ENCODE measurements at regions not wholly inside any gene's neighbourhood (a gene's known extent, or its start where the extent isn't known, plus 50 kb on each side); places are given as distances from the start of the nearest gene placed in this dataset.

DNA sequence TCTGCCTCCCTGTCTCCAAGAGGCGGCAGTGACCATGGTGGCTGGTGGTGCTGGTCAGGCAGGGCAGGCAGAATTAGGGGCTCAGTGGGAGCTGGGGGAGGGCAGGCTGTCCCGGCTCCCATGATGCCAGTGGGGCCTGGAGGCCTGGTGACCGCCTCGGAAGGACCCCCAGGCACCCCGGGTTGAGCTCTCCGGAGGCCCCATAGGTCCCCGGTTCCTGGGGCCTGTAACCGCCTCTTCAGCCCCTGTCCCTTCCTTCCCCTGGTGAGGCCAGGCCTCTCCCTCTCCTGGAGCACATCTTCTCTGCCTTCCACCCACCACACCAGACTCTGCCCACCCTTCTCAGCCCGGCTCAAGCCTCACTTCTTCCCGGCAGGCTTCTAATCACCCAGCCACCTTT lies 117.7 kb upstream of the GSC start:
- intact Hi-C loops (cut with DNase I, micrococcal nuclease): no loop called here
- no peaks in the 10 kb centered on the region for H3K36me3 ChIP-seq (ENCODE audit: insufficient read depth, low read length)
- ChIA-PET POLR2A (no interaction called here), CTCF (no interaction called here)
- H3K4me3 ChIP-seq (ENCODE audit: low read length): no peak overlapping the region
- no peaks in the 10 kb centered on the region for H3K9me3 Mint-ChIP-seq
- no peaks in the 10 kb centered on the region for H3K4me1 ChIP-seq (ENCODE audit: insufficient read depth, low read length)
- H3K27ac Mint-ChIP-seq: no peak overlapping the region
- peaks cover 14% of the 10 kb centered on the region for H3K27me3 Mint-ChIP-seq
- ATAC-seq (ENCODE audit: poor library complexity) (no peak), DNase-seq (no peak)
- H3K27ac ChIP-seq (ENCODE audit: low read depth in 1 of 2, low read length in 2 of 2): no peak overlapping the region
- H3K36me3 Mint-ChIP-seq (ENCODE audit: low read depth): no peaks in the 10 kb centered on the region
- H3K27me3 ChIP-seq (ENCODE audit: control insufficient read depth in 1 of 2, insufficient read depth in 2 of 2, low read length in 2 of 2): peaks cover 0 to 4% of the 10 kb centered on the region in 2 experiments
- TF ChIP-seq, protein P1, sequence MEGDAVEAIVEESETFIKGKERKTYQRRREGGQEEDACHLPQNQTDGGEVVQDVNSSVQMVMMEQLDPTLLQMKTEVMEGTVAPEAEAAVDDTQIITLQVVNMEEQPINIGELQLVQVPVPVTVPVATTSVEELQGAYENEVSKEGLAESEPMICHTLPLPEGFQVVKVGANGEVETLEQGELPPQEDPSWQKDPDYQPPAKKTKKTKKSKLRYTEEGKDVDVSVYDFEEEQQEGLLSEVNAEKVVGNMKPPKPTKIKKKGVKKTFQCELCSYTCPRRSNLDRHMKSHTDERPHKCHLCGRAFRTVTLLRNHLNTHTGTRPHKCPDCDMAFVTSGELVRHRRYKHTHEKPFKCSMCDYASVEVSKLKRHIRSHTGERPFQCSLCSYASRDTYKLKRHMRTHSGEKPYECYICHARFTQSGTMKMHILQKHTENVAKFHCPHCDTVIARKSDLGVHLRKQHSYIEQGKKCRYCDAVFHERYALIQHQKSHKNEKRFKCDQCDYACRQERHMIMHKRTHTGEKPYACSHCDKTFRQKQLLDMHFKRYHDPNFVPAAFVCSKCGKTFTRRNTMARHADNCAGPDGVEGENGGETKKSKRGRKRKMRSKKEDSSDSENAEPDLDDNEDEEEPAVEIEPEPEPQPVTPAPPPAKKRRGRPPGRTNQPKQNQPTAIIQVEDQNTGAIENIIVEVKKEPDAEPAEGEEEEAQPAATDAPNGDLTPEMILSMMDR (IDR thresholded peaks at IDR 0.05): no peak
- peaks cover 0 to 22% of the 10 kb centered on the region in 2 experiments for H3K9me3 ChIP-seq (ENCODE audit: control insufficient read depth in 1 of 2, insufficient read depth in 1 of 2, low read length in 2 of 2)
- H3K4me1 Mint-ChIP-seq (ENCODE audit: low read depth): no peaks in the 10 kb centered on the region
- no peak overlapping the region for H3K4me3 Mint-ChIP-seq

DNA sequence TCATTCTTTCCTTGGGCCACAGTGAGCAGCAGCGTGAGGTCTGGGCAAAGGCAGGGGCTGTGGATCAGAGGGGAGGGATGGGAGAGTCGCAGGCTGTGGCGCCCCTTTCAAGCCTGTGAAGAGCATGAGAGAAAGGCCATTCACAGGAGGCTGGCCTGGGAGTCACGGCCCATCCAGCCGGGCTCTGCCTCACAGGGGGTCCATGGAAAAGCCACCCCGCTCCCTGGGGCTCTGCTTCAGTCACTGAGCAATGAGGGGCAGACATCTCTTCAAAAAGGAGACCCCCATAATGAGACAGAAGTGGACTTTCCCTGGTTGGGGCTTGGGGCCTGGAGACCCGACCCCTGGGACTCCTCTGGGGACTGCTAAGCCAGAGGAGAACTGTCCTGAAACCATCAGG lies 117.0 kb upstream of the GSC start:
- no peak for ATAC-seq (ENCODE audit: poor library complexity)
- peaks cover 0 to 24% of the 10 kb centered on the region in 2 experiments for H3K9me3 ChIP-seq (ENCODE audit: control insufficient read depth in 1 of 2, insufficient read depth in 1 of 2, low read length in 2 of 2)
- H3K27me3 ChIP-seq (ENCODE audit: control insufficient read depth in 1 of 2, insufficient read depth in 2 of 2, low read length in 2 of 2): peaks cover 0 to 4% of the 10 kb centered on the region in 2 experiments
- ChIA-PET CTCF (no interaction called here), POLR2A (no interaction called here)
- Mint-ChIP-seq H3K36me3 (ENCODE audit: low read depth) (no peaks in the 10 kb centered on the region), H3K27me3 (peaks cover 14% of the 10 kb centered on the region), H3K9me3 (no peaks in the 10 kb centered on the region), H3K27ac (no peak overlapping the region), H3K4me1 (ENCODE audit: low read depth) (no peaks in the 10 kb centered on the region), H3K4me3 (no peak overlapping the region)
- H3K27ac ChIP-seq (ENCODE audit: low read depth in 1 of 2, low read length in 2 of 2): no peak overlapping the region
- no peaks in the 10 kb centered on the region for H3K4me1 ChIP-seq (ENCODE audit: insufficient read depth, low read length)
- no peak for DNase-seq
- TF ChIP-seq, protein P1 (IDR thresholded peaks at IDR 0.05): no peak
- H3K4me3 ChIP-seq (ENCODE audit: low read length): no peak overlapping the region
- intact Hi-C loops (cut with DNase I, micrococcal nuclease): no loop called here
- no peaks in the 10 kb centered on the region for H3K36me3 ChIP-seq (ENCODE audit: insufficient read depth, low read length)

DNA sequence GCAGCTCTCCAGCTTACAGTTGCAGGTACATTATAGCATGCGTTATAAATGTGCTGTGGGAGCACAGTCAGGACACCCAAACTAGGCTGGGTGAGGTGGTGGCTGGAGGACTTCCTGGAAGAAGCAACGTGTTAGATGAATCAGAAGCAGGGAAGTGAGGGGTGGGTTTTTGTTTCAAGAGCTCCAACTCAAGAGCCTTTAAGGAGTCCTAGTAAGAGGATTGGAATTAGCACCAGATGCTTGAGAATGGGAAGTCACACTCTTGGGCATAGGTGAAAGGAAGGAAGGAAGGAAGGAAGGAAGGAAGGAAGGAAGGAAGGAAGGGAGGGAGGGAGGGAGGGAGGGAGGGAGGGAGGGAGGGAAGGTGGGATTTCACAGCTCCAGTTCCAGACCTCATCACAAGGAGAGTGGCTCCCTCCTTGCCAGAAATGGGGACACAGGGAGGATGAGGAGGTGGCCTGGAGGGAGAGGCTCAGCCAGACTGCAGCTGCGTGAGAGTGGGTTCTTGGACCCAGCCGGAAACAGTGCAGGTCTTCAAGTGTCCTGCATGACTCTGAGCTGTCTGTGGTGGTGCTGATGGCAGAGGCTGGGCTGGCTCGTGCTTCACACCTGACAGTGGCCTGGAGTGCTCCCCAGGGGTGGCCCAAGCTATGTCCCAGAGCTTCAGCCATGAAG lies 115.7 kb upstream of the GSC start:
- Histone ChIP-seq H3K4me3 (ENCODE audit: low read length) (no peak overlapping the region), H3K9me3 (ENCODE audit: control insufficient read depth in 1 of 2, insufficient read depth in 1 of 2, low read length in 2 of 2) (peaks cover 0 to 24% of the 10 kb centered on the region in 2 experiments), H3K27ac (ENCODE audit: low read depth in 1 of 2, low read length in 2 of 2) (no peak overlapping the region), H3K27me3 (ENCODE audit: control insufficient read depth in 1 of 2, insufficient read depth in 2 of 2, low read length in 2 of 2) (peaks cover 0 to 4% of the 10 kb centered on the region in 2 experiments), H3K4me1 (ENCODE audit: insufficient read depth, low read length) (no peaks in the 10 kb centered on the region), H3K36me3 (ENCODE audit: insufficient read depth, low read length) (no peaks in the 10 kb centered on the region)
- no peaks in the 10 kb centered on the region for H3K4me1 Mint-ChIP-seq (ENCODE audit: low read depth)
- no peak for ATAC-seq (ENCODE audit: poor library complexity)
- CTCF ChIA-PET: no interaction called here
- POLR2A ChIA-PET: no interaction called here
- no peak overlapping the region for H3K27ac Mint-ChIP-seq
- intact Hi-C loops (cut with DNase I, micrococcal nuclease): no loop called here
- H3K27me3 Mint-ChIP-seq: peaks cover 14% of the 10 kb centered on the region
- H3K4me3 Mint-ChIP-seq: no peak overlapping the region
- no peak for DNase-seq
- no peaks in the 10 kb centered on the region for H3K36me3 Mint-ChIP-seq (ENCODE audit: low read depth)
- no peaks in the 10 kb centered on the region for H3K9me3 Mint-ChIP-seq
- TF ChIP-seq, protein P1 (IDR thresholded peaks at IDR 0.05): no peak
